Transverse colon (tissue), 4 donors: ENCODE measurements at regions not wholly inside any gene's neighbourhood (a gene's known extent, or its start where the extent isn't known, plus 50 kb on each side); places are given as distances from the start of the nearest gene placed in this dataset.
"Not testable (repeated sequence)": the region's sequence is repeated elsewhere in the genome, so short reads cannot be mapped to it uniquely, and the experiment has no call there.

Source experiments
- POLR2A ChIP-seq: fragments of 450-650 bp; IDR thresholded peaks from one replicate; pipeline ENCODE4 v1.6.1; 2016; ENCODE audit warnings: antibody characterized with exemption, mild to moderate bottlenecking, moderate library complexity
- POLR2AphosphoS5 ChIP-seq, 3 donors: sonication (generic); formaldehyde crosslinking; IDR thresholded peaks; one replicate each; pipeline ENCODE4 v1.6.1; 2016; ENCODE audit warnings: antibody characterized with exemption in 3 of 3
- TF ChIP-seq, protein P1 (sequence below), 5 experiments: fragments of 200-600 bp in 3 of 5; fragments of 450-650 bp in 2 of 5; sonication (generic) in 3 of 5; IDR thresholded peaks; 1 replicate in 2 of 5; 2 replicates in 3 of 5; pipeline ENCODE4 v1.5.1; 2016 to 2017; ENCODE audit warnings: antibody characterized with exemption in 5 of 5, inconsistent platforms in 3 of 5, mild to moderate bottlenecking in 2 of 5, moderate library complexity in 1 of 5

DNA sequence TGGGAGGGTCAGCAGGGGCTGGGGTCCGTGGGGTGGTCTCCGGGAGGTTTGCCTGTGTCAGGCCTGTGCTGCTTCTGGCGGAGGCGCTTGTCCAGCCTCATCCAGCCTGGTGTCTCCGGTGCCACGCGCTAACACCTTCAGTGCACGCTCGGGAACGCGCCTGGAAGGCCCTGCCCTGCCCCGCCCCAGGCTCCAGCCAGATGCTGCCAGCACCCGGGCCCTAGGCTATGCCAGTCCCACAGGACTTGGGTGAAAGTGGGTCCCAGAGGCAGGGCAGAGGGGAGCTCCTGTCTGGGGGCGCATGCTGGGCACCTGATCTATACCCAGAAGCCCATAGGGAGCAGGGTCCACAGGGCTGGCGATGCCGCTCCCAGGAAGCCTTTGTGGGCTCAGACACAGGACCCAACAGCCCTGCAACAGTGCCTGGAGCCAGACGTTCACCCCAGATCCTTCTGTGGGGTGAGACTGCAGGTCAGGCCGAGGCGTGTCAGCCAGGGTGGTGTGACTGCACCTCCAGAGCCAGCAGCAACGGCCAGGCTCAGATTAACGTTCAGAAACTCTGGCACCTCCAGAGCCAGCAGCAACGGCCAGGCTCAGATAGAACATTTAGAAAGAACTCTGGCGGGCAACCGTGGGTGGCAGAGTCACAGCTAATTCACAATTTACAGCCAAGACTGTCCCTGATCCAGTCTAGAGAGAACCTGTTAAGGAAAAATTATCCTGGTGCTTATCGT lies 5423.2 kb upstream of the TPTE start:
- TF ChIP-seq, protein P1, sequence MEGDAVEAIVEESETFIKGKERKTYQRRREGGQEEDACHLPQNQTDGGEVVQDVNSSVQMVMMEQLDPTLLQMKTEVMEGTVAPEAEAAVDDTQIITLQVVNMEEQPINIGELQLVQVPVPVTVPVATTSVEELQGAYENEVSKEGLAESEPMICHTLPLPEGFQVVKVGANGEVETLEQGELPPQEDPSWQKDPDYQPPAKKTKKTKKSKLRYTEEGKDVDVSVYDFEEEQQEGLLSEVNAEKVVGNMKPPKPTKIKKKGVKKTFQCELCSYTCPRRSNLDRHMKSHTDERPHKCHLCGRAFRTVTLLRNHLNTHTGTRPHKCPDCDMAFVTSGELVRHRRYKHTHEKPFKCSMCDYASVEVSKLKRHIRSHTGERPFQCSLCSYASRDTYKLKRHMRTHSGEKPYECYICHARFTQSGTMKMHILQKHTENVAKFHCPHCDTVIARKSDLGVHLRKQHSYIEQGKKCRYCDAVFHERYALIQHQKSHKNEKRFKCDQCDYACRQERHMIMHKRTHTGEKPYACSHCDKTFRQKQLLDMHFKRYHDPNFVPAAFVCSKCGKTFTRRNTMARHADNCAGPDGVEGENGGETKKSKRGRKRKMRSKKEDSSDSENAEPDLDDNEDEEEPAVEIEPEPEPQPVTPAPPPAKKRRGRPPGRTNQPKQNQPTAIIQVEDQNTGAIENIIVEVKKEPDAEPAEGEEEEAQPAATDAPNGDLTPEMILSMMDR (IDR thresholded peaks at IDR 0.05): not testable (repeated sequence)
- not testable (repeated sequence) for TF ChIP-seq POLR2A; POLR2AphosphoS5 (IDR thresholded peaks at IDR 0.05)
